Fibroblast of lung (primary cell): ENCODE measurements at regions not wholly inside any gene's neighbourhood (a gene's known extent, or its start where the extent isn't known, plus 50 kb on each side); places are given as distances from the start of the nearest gene placed in this dataset.
A peak's percentile ranks its signal among the peaks of the same experiment; 100 is the strongest.

Source experiments
- DNase-seq, 2 donors: peaks; one replicate each; pipeline versions ENCODE4 v3.0.0 to v3.0.0-alpha.2; 2010; ENCODE audit warnings: low read depth in 2 of 2
- H2AFZ ChIP-seq: 2 replicates; pipeline ENCODE4 v1.5.1; 2012; ENCODE audit warnings: low read length, control low read depth, inconsistent platforms
- H3K27ac ChIP-seq: 2 replicates; pipeline ENCODE4 v1.5.1; 2011; ENCODE audit warnings: low read length, control low read depth; ENCODE audit not compliant: insufficient read depth
- H3K27me3 ChIP-seq: 2 replicates; pipeline ENCODE4 v1.5.1; 2011; ENCODE audit warnings: mild to moderate bottlenecking, low read length; ENCODE audit not compliant: control insufficient read depth, insufficient read depth
- H3K36me3 ChIP-seq: 2 replicates; pipeline ENCODE4 v1.5.1; 2011; ENCODE audit warnings: low read length; ENCODE audit not compliant: control insufficient read depth, insufficient read depth
- H3K4me1 ChIP-seq: 2 replicates; pipeline ENCODE4 v1.5.1; 2011; ENCODE audit warnings: low read length; ENCODE audit not compliant: control insufficient read depth, insufficient read depth; ENCODE audit errors: extremely low read depth
- H3K4me2 ChIP-seq: 2 replicates; pipeline ENCODE4 v1.5.1; 2011; ENCODE audit warnings: low read length, control low read depth; ENCODE audit not compliant: insufficient read depth; ENCODE audit errors: extremely low read depth
- H3K4me3 ChIP-seq, 4 experiments: fragments of 200-600 bp in 1 of 4; sonication (generic) in 1 of 4; replicated peaks in 1 of 4; 2 replicates each; pipeline ENCODE4 v1.5.1; 2011 to 2016; ENCODE audit warnings: low read length in 4 of 4, low read depth in 3 of 4, mild to moderate bottlenecking in 3 of 4, control low read depth in 2 of 4, inconsistent platforms in 1 of 4, mixed read lengths in 1 of 4; ENCODE audit not compliant: insufficient read depth in 1 of 4; ENCODE audit errors: control extremely low read depth in 1 of 4
- H3K79me2 ChIP-seq: 2 replicates; pipeline ENCODE4 v1.5.1; 2012; ENCODE audit warnings: mild to moderate bottlenecking, low read length, inconsistent platforms; ENCODE audit not compliant: control insufficient read depth, insufficient read depth
- H3K9ac ChIP-seq: 2 replicates; pipeline ENCODE4 v1.5.1; 2011; ENCODE audit warnings: mild to moderate bottlenecking, low read length, control low read depth; ENCODE audit not compliant: insufficient read depth
- H3K9me3 ChIP-seq: 2 replicates; pipeline ENCODE4 v1.5.1; 2012; ENCODE audit warnings: low read depth, low read length; ENCODE audit not compliant: control insufficient read depth, insufficient read depth
- H4K20me1 ChIP-seq: 2 replicates; pipeline ENCODE4 v1.5.1; 2011; ENCODE audit warnings: low read length; ENCODE audit not compliant: control insufficient read depth, insufficient read depth; ENCODE audit errors: extremely low read depth
- CTCF ChIP-seq, 2 donors: IDR thresholded peaks in 1 of 2; conservative IDR thresholded peaks in 1 of 2; 1 replicate in 1 of 2; 2 replicates in 1 of 2; pipeline ENCODE4 v1.5.1; 2011 to 2012; ENCODE audit warnings: low read length in 2 of 2, control low read depth in 1 of 2, inconsistent platforms in 1 of 2, low read depth in 1 of 2, mild to moderate bottlenecking in 1 of 2
- EZH2 ChIP-seq: IDR thresholded peaks from 2 replicates; pipeline ENCODE4 v1.5.1; 2012; ENCODE audit warnings: low read length, control low read depth, mild to moderate bottlenecking; ENCODE audit errors: missing control alignments

- H3K79me2 ChIP-seq: no peaks in the 10 kb centered on the region
- no peak overlapping the region for H3K27ac ChIP-seq
- H3K4me3 ChIP-seq: no peak overlapping the region
- peak; percentile 47 to 74 for DNase-seq
- no peak overlapping the region for H3K4me2 ChIP-seq
- H2AFZ ChIP-seq: no peak overlapping the region
- TF ChIP-seq CTCF (conservative IDR thresholded peaks at IDR 0.05 in 1 of 2, IDR thresholded peaks at IDR 0.05 in 1 of 2; ENCODE audit: low read depth in 1 of 2, low read length in 2 of 2) (no peak), EZH2 (no peak)
- no peaks in the 10 kb centered on the region for H3K4me1 ChIP-seq
- H3K36me3 ChIP-seq: no peaks in the 10 kb centered on the region
- H3K27me3 ChIP-seq: no peaks in the 10 kb centered on the region
- H3K9ac ChIP-seq: no peak overlapping the region
- no peaks in the 10 kb centered on the region for H3K9me3 ChIP-seq
- no peaks in the 10 kb centered on the region for H4K20me1 ChIP-seq
Measured at GRCh38 chr13:34435338-34435737, 506.7 kb upstream of the NBEA start.

GRCh38 chr13:34437873-34438272 lies 504.2 kb upstream of the NBEA start:
- no peak overlapping the region for H3K4me2 ChIP-seq
- H3K9ac ChIP-seq: no peak overlapping the region
- no peak for TF ChIP-seq CTCF (conservative IDR thresholded peaks at IDR 0.05 in 1 of 2, IDR thresholded peaks at IDR 0.05 in 1 of 2; ENCODE audit: low read depth in 1 of 2, low read length in 2 of 2)
- no peak for TF ChIP-seq EZH2
- no peaks in the 10 kb centered on the region for H3K36me3 ChIP-seq
- no peaks in the 10 kb centered on the region for H3K27me3 ChIP-seq
- H3K4me3 ChIP-seq: no peak overlapping the region
- no peak for DNase-seq
- H2AFZ ChIP-seq: no peak overlapping the region
- no peaks in the 10 kb centered on the region for H3K9me3 ChIP-seq
- H3K4me1 ChIP-seq: no peaks in the 10 kb centered on the region
- no peaks in the 10 kb centered on the region for H3K79me2 ChIP-seq
- H3K27ac ChIP-seq: no peak overlapping the region
- no peaks in the 10 kb centered on the region for H4K20me1 ChIP-seq

GRCh38 chr13:34452831-34453230 lies 489.2 kb upstream of the NBEA start:
- Histone ChIP-seq H3K4me3 (no peak overlapping the region), H3K27ac (no peak overlapping the region)
- no peak for DNase-seq

More at GRCh38 chr13:34452831-34453230, 489.2 kb upstream of the NBEA start:
- no peaks in the 10 kb centered on the region for H3K27me3 ChIP-seq
- no peak overlapping the region for H2AFZ ChIP-seq
- H3K4me1 ChIP-seq: no peaks in the 10 kb centered on the region
- H3K9ac ChIP-seq: no peak overlapping the region
- H3K79me2 ChIP-seq: no peaks in the 10 kb centered on the region
- no peak overlapping the region for H3K4me2 ChIP-seq
- H3K9me3 ChIP-seq: no peaks in the 10 kb centered on the region
- H3K36me3 ChIP-seq: no peaks in the 10 kb centered on the region
- no peak for TF ChIP-seq EZH2
- no peak for TF ChIP-seq CTCF (conservative IDR thresholded peaks at IDR 0.05 in 1 of 2, IDR thresholded peaks at IDR 0.05 in 1 of 2; ENCODE audit: low read depth in 1 of 2, low read length in 2 of 2)
- no peaks in the 10 kb centered on the region for H4K20me1 ChIP-seq
